ENCODE measurements at regions not wholly inside any gene's neighbourhood (a gene's known extent, or its start where the extent isn't known, plus 50 kb on each side); places are given as distances from the start of the nearest gene placed in this dataset.

- Histone ChIP-seq H3K4ac (ENCODE audit: low read depth, low read length) (no peak overlapping the region), H4K5ac (ENCODE audit: insufficient read length, low read depth, low read length) (no peak overlapping the region), H3K27me3 (ENCODE audit: insufficient read depth, low read length) (no peaks in the 10 kb centered on the region), H3K79me2 (ENCODE audit: insufficient read depth, low read length) (no peaks in the 10 kb centered on the region), H4K8ac (replicated peaks; ENCODE audit: insufficient read length, low read depth, low read length) (no peak overlapping the region), H3K23me2 (ENCODE audit: insufficient read length, low read depth, low read length, poor library complexity, severe bottlenecking) (no peaks in the 10 kb centered on the region), H3K9me3 (ENCODE audit: control insufficient read depth, low read depth, low read length) (no peaks in the 10 kb centered on the region), H3K27ac (ENCODE audit: insufficient read length, low read depth, low read length) (no peak overlapping the region), H2BK5ac (ENCODE audit: insufficient read length, low read length) (no peak overlapping the region), H3K14ac (ENCODE audit: insufficient read depth, low read length) (no peak overlapping the region), H2BK15ac (ENCODE audit: low read depth, low read length) (no peak overlapping the region), H3K4me1 (ENCODE audit: insufficient read depth, low read length) (no peaks in the 10 kb centered on the region), H2BK20ac (ENCODE audit: low read depth, low read length, poor library complexity, severe bottlenecking) (no peak overlapping the region), H3K9ac (ENCODE audit: extremely low read depth, insufficient read length, low read length) (no peak overlapping the region), H3K56ac (ENCODE audit: insufficient read length, low read depth, low read length) (no peak overlapping the region), H3K79me1 (ENCODE audit: insufficient read depth, low read depth, low read length, poor library complexity, severe bottlenecking) (no peaks in the 10 kb centered on the region), H3K23ac (ENCODE audit: insufficient read length, low read depth, low read length) (no peak overlapping the region), H2AFZ (ENCODE audit: low read length) (no peak overlapping the region), H3K18ac (ENCODE audit: insufficient read length, low read depth, low read length) (no peak overlapping the region), H2AK5ac (ENCODE audit: insufficient read length, low read length) (no peak overlapping the region), H3T11ph (ENCODE audit: low read length) (no peak overlapping the region), H4K20me1 (ENCODE audit: control insufficient read depth, insufficient read depth, insufficient read length) (no peaks in the 10 kb centered on the region), H2BK120ac (ENCODE audit: low read depth, low read length, poor library complexity, severe bottlenecking) (no peak overlapping the region), H4K91ac (ENCODE audit: insufficient read length, low read depth, low read length) (no peak overlapping the region), H2BK12ac (ENCODE audit: insufficient read length, low read depth, low read length) (no peak overlapping the region), H3K4me2 (ENCODE audit: insufficient read depth, insufficient read length, low read length) (no peak overlapping the region)
- 0 out of 4 replicates have a peak, but pooled peaks cover 6% of the 10 kb centered on the region in 2 experiments for H3K4me1 Mint-ChIP-seq
- no CpG with 5 or more reads among the region's 2 CpGs for WGBS (ENCODE audit: extremely low coverage, insufficient read length, low lambda C conversion rate)
- H3K36me3 Mint-ChIP-seq (ENCODE audit: insufficient read depth in 1 of 3, low read depth in 3 of 3) = peaks cover 0 to 10% (median 6%) of the 10 kb centered on the region in 3 experiments; a peak in 3 of 7 replicates
- DNase-seq = no peak
- TF ChIP-seq, protein P1, sequence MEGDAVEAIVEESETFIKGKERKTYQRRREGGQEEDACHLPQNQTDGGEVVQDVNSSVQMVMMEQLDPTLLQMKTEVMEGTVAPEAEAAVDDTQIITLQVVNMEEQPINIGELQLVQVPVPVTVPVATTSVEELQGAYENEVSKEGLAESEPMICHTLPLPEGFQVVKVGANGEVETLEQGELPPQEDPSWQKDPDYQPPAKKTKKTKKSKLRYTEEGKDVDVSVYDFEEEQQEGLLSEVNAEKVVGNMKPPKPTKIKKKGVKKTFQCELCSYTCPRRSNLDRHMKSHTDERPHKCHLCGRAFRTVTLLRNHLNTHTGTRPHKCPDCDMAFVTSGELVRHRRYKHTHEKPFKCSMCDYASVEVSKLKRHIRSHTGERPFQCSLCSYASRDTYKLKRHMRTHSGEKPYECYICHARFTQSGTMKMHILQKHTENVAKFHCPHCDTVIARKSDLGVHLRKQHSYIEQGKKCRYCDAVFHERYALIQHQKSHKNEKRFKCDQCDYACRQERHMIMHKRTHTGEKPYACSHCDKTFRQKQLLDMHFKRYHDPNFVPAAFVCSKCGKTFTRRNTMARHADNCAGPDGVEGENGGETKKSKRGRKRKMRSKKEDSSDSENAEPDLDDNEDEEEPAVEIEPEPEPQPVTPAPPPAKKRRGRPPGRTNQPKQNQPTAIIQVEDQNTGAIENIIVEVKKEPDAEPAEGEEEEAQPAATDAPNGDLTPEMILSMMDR (conservative IDR thresholded peaks at IDR 0.05) = no peak
- H3K9me3 Mint-ChIP-seq = peaks cover 6 to 11% of the 10 kb centered on the region in 2 experiments
- H3K27me3 Mint-ChIP-seq (ENCODE audit: low read depth) = no peaks in the 10 kb centered on the region
- H3K27ac Mint-ChIP-seq = no peak overlapping the region
- H3K4me3 Mint-ChIP-seq = no peak overlapping the region
Observed at GRCh38 chr12:87413784-87414183, 615.4 kb downstream of the C12orf50 start.
